ENCODE measurements at regions not wholly inside any gene's neighbourhood (a gene's known extent, or its start where the extent isn't known, plus 50 kb on each side); places are given as distances from the start of the nearest gene placed in this dataset.

DNA sequence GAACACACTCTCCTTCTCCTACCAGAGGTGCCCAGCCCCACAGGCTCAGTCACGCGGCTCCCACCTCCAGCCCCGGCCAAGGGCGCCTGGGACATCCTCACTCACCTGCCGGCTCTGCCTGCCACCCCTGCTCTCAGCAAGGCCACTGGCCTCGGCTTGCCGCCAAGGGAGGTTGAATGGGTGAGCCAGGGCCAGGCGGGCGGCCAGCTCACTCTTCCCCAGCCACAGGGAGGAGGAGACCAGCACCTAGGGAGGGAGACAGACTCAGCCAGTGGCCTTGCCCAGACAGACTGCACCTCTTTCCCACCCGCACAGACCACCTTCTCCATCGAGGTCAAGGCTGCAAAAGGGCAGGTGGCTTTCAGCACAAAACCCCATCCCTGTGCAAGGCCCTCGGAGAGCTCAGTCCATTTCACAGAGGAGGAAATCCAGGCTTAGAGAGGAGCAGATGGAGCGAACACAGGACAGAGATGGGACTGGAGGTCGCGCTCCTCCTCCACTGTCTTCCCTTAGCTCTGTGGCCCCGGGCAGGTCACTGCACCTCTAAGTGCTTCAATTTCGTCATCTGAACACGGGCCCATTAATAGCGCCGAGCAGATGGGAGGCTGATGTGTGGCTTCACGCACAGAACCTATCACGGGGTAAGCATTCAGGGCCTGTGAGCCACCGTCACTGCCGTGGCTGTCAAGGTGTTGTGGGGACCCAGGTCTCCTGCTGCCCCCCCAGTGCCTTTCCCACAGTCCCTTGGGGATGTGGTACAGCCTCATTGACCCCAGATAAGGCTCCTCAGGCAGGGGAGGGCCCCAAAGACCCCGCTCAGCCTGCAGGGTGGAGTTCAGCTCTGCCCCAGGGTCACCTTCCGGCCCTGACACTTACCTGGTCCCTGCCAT, 56.1 kb downstream of the RMI2 start:
- Histone ChIP-seq H3K4me2 (ENCODE audit: low read depth, low read length) (no peak overlapping the region), H3F3A (ENCODE audit: insufficient read depth, low read length) (no peaks in the 10 kb centered on the region), H2AFZ (ENCODE audit: low read length) (no peak overlapping the region), H4K20me1 (ENCODE audit: insufficient read depth, low read length) (no peaks in the 10 kb centered on the region), H3K4me3 (ENCODE audit: low read length) (no peak overlapping the region), H3K27ac (ENCODE audit: low read length) (no peak overlapping the region), H3K4me1 (ENCODE audit: low read length) (no peaks in the 10 kb centered on the region), H3K9ac (ENCODE audit: low read length) (no peak overlapping the region), H3K79me2 (ENCODE audit: low read length) (no peaks in the 10 kb centered on the region), H3K9me3 (replicated peaks; ENCODE audit: insufficient read depth, low read length) (no peaks in the 10 kb centered on the region), H3K36me3 (replicated peaks; ENCODE audit: insufficient read depth, low read length) (no peaks in the 10 kb centered on the region), H3K9me2 (replicated peaks; ENCODE audit: insufficient read depth, low read length) (no peaks in the 10 kb centered on the region), H3K27me3 (replicated peaks; ENCODE audit: insufficient read depth, low read length) (no peaks in the 10 kb centered on the region)
- DNase-seq = no peak
- TF ChIP-seq CTCF (IDR thresholded peaks at IDR 0.05; ENCODE audit: low read length) (no peak), EZH2 (optimal IDR thresholded peaks at IDR 0.05; ENCODE audit: low read depth, low read length) (no peak), EZH2phosphoT487 (IDR thresholded peaks at IDR 0.05; ENCODE audit: low read length) (no peak)

DNA sequence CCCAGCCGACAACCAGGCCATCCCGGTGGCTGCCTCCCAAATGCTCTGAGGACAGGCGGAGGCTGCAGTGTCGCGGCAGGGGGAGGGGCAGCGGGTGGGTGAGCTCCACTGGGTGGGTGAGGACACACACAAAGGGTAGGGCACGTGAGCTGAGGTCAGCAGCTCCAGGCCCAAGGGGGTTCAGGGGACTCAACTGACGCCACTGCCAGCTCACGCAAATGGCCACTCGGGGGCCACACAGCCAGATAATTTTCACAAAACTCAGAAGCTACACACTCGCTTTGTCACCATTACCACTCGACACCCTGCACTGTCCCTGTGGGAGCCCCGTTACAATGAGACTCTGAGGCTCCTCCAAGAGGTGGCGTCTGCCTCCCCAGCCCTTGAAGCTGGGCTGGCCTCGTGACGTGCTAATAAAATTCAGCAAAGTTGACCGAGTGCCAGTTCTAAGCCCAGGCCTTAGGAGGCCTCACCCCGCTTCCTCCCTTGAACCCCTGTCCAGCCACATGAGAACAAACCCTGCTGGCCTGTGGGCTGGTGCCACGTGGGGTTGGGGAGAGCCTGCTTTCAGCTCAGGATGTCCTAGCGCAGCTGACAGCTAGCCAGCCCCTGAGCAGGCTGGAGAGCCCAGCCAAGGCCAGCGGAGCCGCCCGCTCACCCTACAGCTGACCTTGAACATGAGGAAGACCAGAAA, 56.9 kb downstream of the RMI2 start:
- Histone ChIP-seq H3K4me1 (ENCODE audit: low read length) (no peaks in the 10 kb centered on the region), H2AFZ (ENCODE audit: low read length) (no peak overlapping the region), H3K79me2 (ENCODE audit: low read length) (no peaks in the 10 kb centered on the region), H3K4me2 (ENCODE audit: low read depth, low read length) (no peak overlapping the region), H3K9ac (ENCODE audit: low read length) (no peak overlapping the region), H3K27ac (ENCODE audit: low read length) (no peak overlapping the region), H3K9me2 (replicated peaks; ENCODE audit: insufficient read depth, low read length) (no peaks in the 10 kb centered on the region), H3K4me3 (ENCODE audit: low read length) (no peak overlapping the region), H3K27me3 (replicated peaks; ENCODE audit: insufficient read depth, low read length) (no peaks in the 10 kb centered on the region), H3K9me3 (replicated peaks; ENCODE audit: insufficient read depth, low read length) (no peaks in the 10 kb centered on the region), H3F3A (ENCODE audit: insufficient read depth, low read length) (no peaks in the 10 kb centered on the region), H3K36me3 (replicated peaks; ENCODE audit: insufficient read depth, low read length) (no peaks in the 10 kb centered on the region), H4K20me1 (ENCODE audit: insufficient read depth, low read length) (no peaks in the 10 kb centered on the region)
- TF ChIP-seq EZH2 (optimal IDR thresholded peaks at IDR 0.05; ENCODE audit: low read depth, low read length) (no peak), EZH2phosphoT487 (IDR thresholded peaks at IDR 0.05; ENCODE audit: low read length) (no peak), CTCF (IDR thresholded peaks at IDR 0.05; ENCODE audit: low read length) (no peak)
- no peak for DNase-seq

DNA sequence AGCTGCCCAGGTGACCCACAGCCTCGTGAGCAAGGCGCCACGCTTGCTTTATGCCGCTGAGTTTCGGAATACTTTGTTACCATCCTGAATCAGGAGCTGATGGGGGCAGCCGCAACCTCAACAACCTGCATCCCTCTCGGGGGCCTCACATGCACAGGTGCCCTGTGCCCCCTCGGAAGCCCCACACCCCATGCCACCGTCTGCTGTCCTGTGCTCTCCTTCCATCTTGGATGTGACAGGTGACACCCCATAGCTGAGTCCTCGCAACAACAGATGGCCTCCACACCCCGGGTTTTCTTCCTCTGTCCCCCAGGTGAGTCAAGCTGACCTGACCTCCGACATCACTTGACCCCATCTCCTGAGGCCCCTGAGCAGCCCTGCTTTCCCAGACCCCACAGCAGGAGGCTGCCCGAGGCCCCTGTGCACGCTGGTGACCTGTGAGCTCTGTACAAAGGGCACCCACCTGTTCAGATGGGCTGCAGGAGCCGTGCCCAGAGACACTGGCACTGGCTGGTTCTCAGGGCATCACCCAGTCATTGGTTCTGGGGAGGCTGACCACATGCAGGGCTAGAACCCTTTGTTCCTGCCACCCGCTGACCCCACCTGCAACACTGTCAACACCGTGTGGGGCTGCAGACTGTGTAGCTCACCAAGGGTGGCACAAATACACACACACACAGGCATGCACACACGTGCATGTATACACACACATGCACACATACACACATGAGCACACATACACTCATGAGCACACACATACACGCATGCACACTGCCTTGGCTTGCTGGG, 57.7 kb downstream of the RMI2 start:
- no peaks in the 10 kb centered on the region for H3K9me3 ChIP-seq (replicated peaks; ENCODE audit: insufficient read depth, low read length)

More for the DNA sequence above, 57.7 kb downstream of the RMI2 start:
- Histone ChIP-seq H3K36me3 (replicated peaks; ENCODE audit: insufficient read depth, low read length) (no peaks in the 10 kb centered on the region), H3K4me3 (ENCODE audit: low read length) (no peak overlapping the region), H2AFZ (ENCODE audit: low read length) (no peak overlapping the region), H3K27ac (ENCODE audit: low read length) (no peak overlapping the region), H3K9me2 (replicated peaks; ENCODE audit: insufficient read depth, low read length) (no peaks in the 10 kb centered on the region), H3K27me3 (replicated peaks; ENCODE audit: insufficient read depth, low read length) (no peaks in the 10 kb centered on the region), H3K9ac (ENCODE audit: low read length) (no peak overlapping the region), H3K79me2 (ENCODE audit: low read length) (no peaks in the 10 kb centered on the region), H3F3A (ENCODE audit: insufficient read depth, low read length) (no peaks in the 10 kb centered on the region), H3K4me1 (ENCODE audit: low read length) (no peaks in the 10 kb centered on the region), H3K4me2 (ENCODE audit: low read depth, low read length) (no peak overlapping the region), H4K20me1 (ENCODE audit: insufficient read depth, low read length) (no peaks in the 10 kb centered on the region)
- DNase-seq = no peak
- TF ChIP-seq EZH2phosphoT487 (IDR thresholded peaks at IDR 0.05; ENCODE audit: low read length) (no peak), CTCF (IDR thresholded peaks at IDR 0.05; ENCODE audit: low read length) (no peak), EZH2 (optimal IDR thresholded peaks at IDR 0.05; ENCODE audit: low read depth, low read length) (no peak)

Data from MM.1S (cell line).